LNCAP (cell line): ENCODE measurements at regions not wholly inside any gene's neighbourhood (a gene's known extent, or its start where the extent isn't known, plus 50 kb on each side); places are given as distances from the start of the nearest gene placed in this dataset.

Source experiments
- TF ChIP-seq, protein P1 (sequence below): fragments of 450-650 bp; IDR thresholded peaks from 2 replicates; pipeline ENCODE4 v1.5.1; 2017; ENCODE audit warnings: mild to moderate bottlenecking

- TF ChIP-seq, protein P1, sequence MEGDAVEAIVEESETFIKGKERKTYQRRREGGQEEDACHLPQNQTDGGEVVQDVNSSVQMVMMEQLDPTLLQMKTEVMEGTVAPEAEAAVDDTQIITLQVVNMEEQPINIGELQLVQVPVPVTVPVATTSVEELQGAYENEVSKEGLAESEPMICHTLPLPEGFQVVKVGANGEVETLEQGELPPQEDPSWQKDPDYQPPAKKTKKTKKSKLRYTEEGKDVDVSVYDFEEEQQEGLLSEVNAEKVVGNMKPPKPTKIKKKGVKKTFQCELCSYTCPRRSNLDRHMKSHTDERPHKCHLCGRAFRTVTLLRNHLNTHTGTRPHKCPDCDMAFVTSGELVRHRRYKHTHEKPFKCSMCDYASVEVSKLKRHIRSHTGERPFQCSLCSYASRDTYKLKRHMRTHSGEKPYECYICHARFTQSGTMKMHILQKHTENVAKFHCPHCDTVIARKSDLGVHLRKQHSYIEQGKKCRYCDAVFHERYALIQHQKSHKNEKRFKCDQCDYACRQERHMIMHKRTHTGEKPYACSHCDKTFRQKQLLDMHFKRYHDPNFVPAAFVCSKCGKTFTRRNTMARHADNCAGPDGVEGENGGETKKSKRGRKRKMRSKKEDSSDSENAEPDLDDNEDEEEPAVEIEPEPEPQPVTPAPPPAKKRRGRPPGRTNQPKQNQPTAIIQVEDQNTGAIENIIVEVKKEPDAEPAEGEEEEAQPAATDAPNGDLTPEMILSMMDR = no peak
Measured at GRCh38 chr16:48864055-48864454, 254.1 kb upstream of the N4BP1 start.

DNA sequence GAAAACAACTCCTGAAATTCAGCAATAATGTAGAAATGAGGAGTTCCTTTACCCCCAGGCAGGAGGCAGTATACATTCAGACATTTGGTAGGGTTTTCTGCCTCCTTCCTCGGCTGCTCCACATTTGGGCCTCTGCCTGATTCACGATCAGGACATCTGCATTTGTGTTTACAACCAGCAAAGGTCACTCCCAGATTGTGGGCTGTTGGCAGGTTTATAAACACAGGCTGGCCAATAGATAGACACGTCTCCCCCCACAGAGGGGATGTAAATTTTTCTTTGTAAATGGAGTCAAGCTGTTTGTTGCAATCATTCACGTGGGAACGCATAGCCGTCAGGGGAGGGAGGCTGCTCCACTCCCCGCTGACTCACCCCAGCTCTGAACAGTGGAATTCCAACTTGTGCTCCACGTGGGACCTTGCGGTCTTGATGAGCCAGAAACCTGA, 252.1 kb upstream of the N4BP1 start:
- TF ChIP-seq, protein P1 = no peak

DNA sequence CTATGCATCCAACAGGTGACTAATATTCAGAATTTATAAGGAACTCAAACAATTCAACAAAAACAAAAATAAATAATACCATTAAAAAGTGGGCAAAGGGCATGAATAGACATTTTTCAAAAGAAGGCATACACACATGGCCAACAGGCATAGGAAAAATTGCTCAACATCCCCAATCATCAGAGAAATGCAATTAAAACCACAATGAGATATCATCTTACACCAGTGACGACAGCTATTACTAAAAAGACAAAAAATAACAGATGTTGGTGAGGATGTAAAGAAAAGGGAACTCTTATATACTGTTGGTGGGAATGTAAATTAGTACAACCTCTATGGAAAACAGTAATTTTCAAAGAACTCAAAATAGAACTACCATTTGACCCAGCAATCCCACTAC, 250.4 kb upstream of the N4BP1 start:
- TF ChIP-seq, protein P1 = no peak

- TF ChIP-seq, protein P1 = no peak
Measured at GRCh38 chr16:48852951-48853350, 243.0 kb upstream of the N4BP1 start.

- TF ChIP-seq, protein P1 = no peak
Measured at GRCh38 chr16:48852458-48852857, 242.5 kb upstream of the N4BP1 start.

GRCh38 chr16:48850097-48850770, 240.3 kb upstream of the N4BP1 start:
- TF ChIP-seq, protein P1 = no peak

- TF ChIP-seq, protein P1 = no peak
Measured at GRCh38 chr16:48846277-48846676, 236.3 kb upstream of the N4BP1 start.

DNA sequence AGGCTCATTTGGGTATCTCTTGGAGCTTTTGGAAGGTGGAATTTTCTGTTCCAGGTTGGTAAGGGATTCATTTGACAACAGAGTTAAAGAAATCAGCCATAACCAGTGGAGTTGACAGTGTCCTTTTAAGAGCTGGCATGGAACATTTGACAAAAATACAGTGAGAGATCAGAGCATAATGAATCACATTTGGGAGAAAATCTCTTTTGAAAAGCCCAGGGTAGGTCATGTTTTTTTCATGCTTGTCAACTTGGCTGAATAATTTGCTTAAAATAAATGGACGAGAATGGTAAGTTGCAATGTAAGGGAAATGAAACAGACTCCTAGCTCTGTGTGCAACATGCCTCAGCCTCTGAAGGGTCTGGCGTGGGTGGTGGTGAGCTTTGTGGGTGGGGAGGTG, 235.3 kb upstream of the N4BP1 start:
- TF ChIP-seq, protein P1 = no peak
